Body of pancreas (tissue), 4 donors: ENCODE measurements at regions not wholly inside any gene's neighbourhood (a gene's known extent, or its start where the extent isn't known, plus 50 kb on each side); places are given as distances from the start of the nearest gene placed in this dataset.

Source experiments
- POLR2A ChIP-seq, 3 donors: fragments of 450-650 bp; IDR thresholded peaks; one replicate each; pipeline ENCODE4 v1.6.1; 2016; ENCODE audit warnings: antibody characterized with exemption in 3 of 3, mild to moderate bottlenecking in 2 of 3
- TF ChIP-seq, protein P1 (sequence below), 7 experiments: fragments of 450-650 bp in 4 of 7; fragments of 200-600 bp in 3 of 7; sonication (generic) in 3 of 7; IDR thresholded peaks; one replicate each; pipeline ENCODE4 v1.5.1; 2016 to 2019; ENCODE audit warnings: antibody characterized with exemption in 7 of 7

DNA sequence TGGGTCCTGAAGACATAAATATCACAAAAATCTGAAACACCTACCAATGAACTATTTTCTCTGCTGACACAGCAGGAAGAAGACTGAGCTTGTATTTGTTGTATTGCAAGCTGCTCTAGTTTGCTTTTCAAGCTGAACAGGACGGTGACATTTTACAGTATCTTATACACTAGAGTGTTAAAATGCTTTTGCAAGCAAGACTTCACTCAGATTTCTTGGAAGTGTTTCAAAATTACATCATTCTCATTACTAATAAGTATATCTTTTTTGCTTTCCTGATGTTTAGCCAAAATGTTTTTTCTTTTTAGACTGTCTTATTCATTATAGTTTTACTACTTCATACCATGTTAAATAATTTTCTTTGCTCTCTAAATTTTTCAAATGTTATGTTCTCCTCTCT, 427.1 kb upstream of the CXADR start:
- no peak for TF ChIP-seq POLR2A (IDR thresholded peaks at IDR 0.05)
- TF ChIP-seq, protein P1, sequence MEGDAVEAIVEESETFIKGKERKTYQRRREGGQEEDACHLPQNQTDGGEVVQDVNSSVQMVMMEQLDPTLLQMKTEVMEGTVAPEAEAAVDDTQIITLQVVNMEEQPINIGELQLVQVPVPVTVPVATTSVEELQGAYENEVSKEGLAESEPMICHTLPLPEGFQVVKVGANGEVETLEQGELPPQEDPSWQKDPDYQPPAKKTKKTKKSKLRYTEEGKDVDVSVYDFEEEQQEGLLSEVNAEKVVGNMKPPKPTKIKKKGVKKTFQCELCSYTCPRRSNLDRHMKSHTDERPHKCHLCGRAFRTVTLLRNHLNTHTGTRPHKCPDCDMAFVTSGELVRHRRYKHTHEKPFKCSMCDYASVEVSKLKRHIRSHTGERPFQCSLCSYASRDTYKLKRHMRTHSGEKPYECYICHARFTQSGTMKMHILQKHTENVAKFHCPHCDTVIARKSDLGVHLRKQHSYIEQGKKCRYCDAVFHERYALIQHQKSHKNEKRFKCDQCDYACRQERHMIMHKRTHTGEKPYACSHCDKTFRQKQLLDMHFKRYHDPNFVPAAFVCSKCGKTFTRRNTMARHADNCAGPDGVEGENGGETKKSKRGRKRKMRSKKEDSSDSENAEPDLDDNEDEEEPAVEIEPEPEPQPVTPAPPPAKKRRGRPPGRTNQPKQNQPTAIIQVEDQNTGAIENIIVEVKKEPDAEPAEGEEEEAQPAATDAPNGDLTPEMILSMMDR (IDR thresholded peaks at IDR 0.05): no peak
